A673 (cell line): ENCODE measurements at regions not wholly inside any gene's neighbourhood (a gene's known extent, or its start where the extent isn't known, plus 50 kb on each side); places are given as distances from the start of the nearest gene placed in this dataset.

Experiments used
- BruUV-seq: library from RNA; stranded (reverse); fragments of 400-500 nt; replicated peaks from 2 replicates; lab custom pipeline; 2021; lab: Mats Ljungman, UMichigan
- CTCF ChIA-PET: fragments of 300-600 bp; sonication (Branson Sonifier 250); formaldehyde crosslinking; loops from one replicate; lab custom pipeline; 2022; ENCODE audit warnings: antibody characterized with exemption; lab: Charles Lee
- POLR2A ChIA-PET: fragments of 300-600 bp; sonication (Branson Sonifier 250); formaldehyde crosslinking; loops from one replicate; lab custom pipeline; 2022; ENCODE audit warnings: antibody characterized with exemption; ENCODE audit not compliant: low non-redundant PET; lab: Charles Lee
- DNase-seq: peaks from one replicate; pipeline ENCODE4 v3.0.0-alpha.2; 2015; ENCODE audit warnings: low spot score
- H3K27ac ChIP-seq: fragments of 200-600 bp; sonication (generic); 2 replicates; pipeline ENCODE4 v1.5.1; 2016; ENCODE audit warnings: mixed run types, low read depth, mild to moderate bottlenecking, mixed read lengths, antibody characterized with exemption, low read length; ENCODE audit not compliant: poor library complexity, severe bottlenecking
- H3K27me3 ChIP-seq: fragments of 200-600 bp; sonication (generic); replicated peaks from 2 replicates; pipeline ENCODE4 v1.6.1; 2017; ENCODE audit warnings: mixed run types, low read depth, mild to moderate bottlenecking, mixed read lengths, antibody characterized with exemption, low read length; ENCODE audit not compliant: insufficient read depth, poor library complexity
- H3K36me3 ChIP-seq: fragments of 200-600 bp; sonication (generic); 2 replicates; pipeline ENCODE4 v1.6.1; 2016; ENCODE audit warnings: mixed run types, mild to moderate bottlenecking, mixed read lengths, antibody characterized with exemption, low read length; ENCODE audit not compliant: insufficient read depth, poor library complexity, severe bottlenecking
- H3K4me1 ChIP-seq: fragments of 200-600 bp; sonication (generic); 2 replicates; pipeline ENCODE4 v1.6.1; 2017; ENCODE audit warnings: mixed run types, mild to moderate bottlenecking, mixed read lengths, antibody characterized with exemption, low read length; ENCODE audit not compliant: insufficient read depth, poor library complexity, severe bottlenecking
- H3K4me3 ChIP-seq: fragments of 200-600 bp; sonication (generic); 2 replicates; pipeline ENCODE4 v1.5.1; 2016; ENCODE audit warnings: low read depth, mixed run types, mild to moderate bottlenecking, mixed read lengths, low read length; ENCODE audit not compliant: poor library complexity, severe bottlenecking
- H3K9me3 ChIP-seq: fragments of 200-600 bp; sonication (generic); 2 replicates; pipeline ENCODE4 v1.6.1; 2016; ENCODE audit warnings: mixed run types, low read depth, mild to moderate bottlenecking, mixed read lengths, antibody characterized with exemption, low read length; ENCODE audit not compliant: poor library complexity, severe bottlenecking
- CTCF ChIP-seq: fragments of 300-800, 200-600 bp; sonication (generic); conservative IDR thresholded peaks from 2 replicates; pipeline ENCODE4 v1.5.1; 2017; ENCODE audit warnings: low read depth, mild to moderate bottlenecking, antibody characterized with exemption, low read length, moderate library complexity, mixed read lengths
- EZH2 ChIP-seq: fragments of 200-600 bp; sonication (generic); IDR thresholded peaks from 2 replicates; pipeline ENCODE4 v1.6.1; 2017; ENCODE audit warnings: borderline replicate concordance, low read depth, mild to moderate bottlenecking, mixed read lengths, antibody characterized with exemption, low read length; ENCODE audit not compliant: poor library complexity, severe bottlenecking
- intact Hi-C: fragments of 100-400 bp; cut with micrococcal nuclease; formaldehyde crosslinking; loops from one replicate; pipeline ENCODE4 v1.10.0; 2022; ENCODE audit not compliant: unreplicated experiment

GRCh38 chrX:117096528-117096927, 633.8 kb upstream of the CT83 start:
- ChIA-PET POLR2A (no interaction called here), CTCF (no interaction called here)
- intact Hi-C loops, result no loop called here
- H3K27ac ChIP-seq, result no peak overlapping the region
- peaks cover 53% of the 10 kb centered on the region for H3K9me3 ChIP-seq
- BruUV-seq, result no TSS peak
- H3K27me3 ChIP-seq, result no peaks in the 10 kb centered on the region
- TF ChIP-seq EZH2, result no peak
- no peak for TF ChIP-seq CTCF
- no peaks in the 10 kb centered on the region for H3K36me3 ChIP-seq
- no peak for DNase-seq
- H3K4me1 ChIP-seq, result no peaks in the 10 kb centered on the region
- H3K4me3 ChIP-seq, result no peak overlapping the region

- no TSS peak for BruUV-seq
- TF ChIP-seq EZH2 (no peak), CTCF (no peak)
- peaks cover 56% of the 10 kb centered on the region for H3K9me3 ChIP-seq
- POLR2A ChIA-PET, result no interaction called here
- no peaks in the 10 kb centered on the region for H3K27me3 ChIP-seq
- CTCF ChIA-PET, result no interaction called here
- no peak for DNase-seq
- no peak overlapping the region for H3K27ac ChIP-seq
- H3K4me3 ChIP-seq, result no peak overlapping the region
- no peaks in the 10 kb centered on the region for H3K36me3 ChIP-seq
- no peaks in the 10 kb centered on the region for H3K4me1 ChIP-seq
- intact Hi-C loops, result no loop called here
Observed at GRCh38 chrX:117095393-117095792, 632.6 kb upstream of the CT83 start.

GRCh38 chrX:117094149-117094548, 631.4 kb upstream of the CT83 start:
- H3K27me3 ChIP-seq, result no peaks in the 10 kb centered on the region
- ChIA-PET CTCF (no interaction called here), POLR2A (no interaction called here)
- no peaks in the 10 kb centered on the region for H3K4me1 ChIP-seq
- H3K9me3 ChIP-seq, result peaks cover 56% of the 10 kb centered on the region
- BruUV-seq, result no TSS peak
- no peak for DNase-seq
- intact Hi-C loops, result no loop called here
- TF ChIP-seq CTCF (no peak), EZH2 (no peak)
- H3K4me3 ChIP-seq, result no peak overlapping the region
- no peaks in the 10 kb centered on the region for H3K36me3 ChIP-seq
- H3K27ac ChIP-seq, result no peak overlapping the region
